Lower lobe of right lung (tissue), 2 donors: ENCODE measurements at regions not wholly inside any gene's neighbourhood (a gene's known extent, or its start where the extent isn't known, plus 50 kb on each side); places are given as distances from the start of the nearest gene placed in this dataset.
A peak's percentile ranks its signal among the peaks of the same experiment; 100 is the strongest.
"Not testable (repeated sequence)": the region's sequence is repeated elsewhere in the genome, so short reads cannot be mapped to it uniquely, and the experiment has no call there.

Experiments used
- ATAC-seq, 2 donors: fragments of 200-7000 bp; cut with Tn5 transposase; one replicate each; pipeline ENCODE4 v1.9.1; 2020 to 2022; ENCODE audit warnings: mild to moderate bottlenecking in 2 of 2, moderate library complexity in 2 of 2
- DNase-seq: peaks from one replicate; pipeline ENCODE4 v3.0.0-alpha.2; 2020
- H3K27ac ChIP-seq: fragments of 200-600 bp; one replicate; pipeline ENCODE4 v1.8.0; 2022
- H3K27me3 ChIP-seq: fragments of 200-600 bp; one replicate; pipeline ENCODE4 v1.8.0; 2022; ENCODE audit warnings: low read depth
- H3K36me3 ChIP-seq: fragments of 200-600 bp; one replicate; pipeline ENCODE4 v1.8.0; 2022; ENCODE audit warnings: mild to moderate bottlenecking
- H3K4me1 ChIP-seq: fragments of 200-600 bp; one replicate; pipeline ENCODE4 v1.8.0; 2022
- H3K4me3 ChIP-seq: fragments of 200-600 bp; one replicate; pipeline ENCODE4 v1.8.0; 2022; ENCODE audit warnings: mild to moderate bottlenecking
- H3K9me3 ChIP-seq: fragments of 200-600 bp; one replicate; pipeline ENCODE4 v1.8.0; 2022
- CTCF ChIP-seq: fragments of 200-600 bp; IDR thresholded peaks from one replicate; pipeline ENCODE4 v1.8.0; 2022; ENCODE audit warnings: antibody characterized with exemption, mild to moderate bottlenecking
- intact Hi-C: fragments of 100-400 bp; cut with DNase I; formaldehyde crosslinking; loops from one replicate; pipeline ENCODE4 v1.11.0; 2022
- donor health status: DM: no; HTN: yes; CAD: no; lungs with severe emphysema.

- intact Hi-C loops, result no loop called here
- ATAC-seq (peak in 1 of 2 donors; percentile 40), DNase-seq (no peak)
- Histone ChIP-seq H3K27ac (no peak overlapping the region), H3K27me3 (no peaks in the 10 kb centered on the region), H3K4me1 (peaks cover 15% of the 10 kb centered on the region), H3K36me3 (no peaks in the 10 kb centered on the region), H3K4me3 (no peak overlapping the region), H3K9me3 (no peaks in the 10 kb centered on the region)
- no peak for TF ChIP-seq CTCF
Measured at GRCh38 chr5:172534229-172535107, 80.1 kb upstream of the SH3PXD2B start.

GRCh38 chr5:172533399-172534228, 79.3 kb upstream of the SH3PXD2B start:
- DNase-seq (no peak), ATAC-seq (peak; percentile 8 to 37)
- Histone ChIP-seq H3K4me1 (peaks cover 15% of the 10 kb centered on the region), H3K27me3 (no peaks in the 10 kb centered on the region), H3K9me3 (no peaks in the 10 kb centered on the region), H3K4me3 (no peak overlapping the region), H3K36me3 (no peaks in the 10 kb centered on the region), H3K27ac (peak overlapping the region; percentile 25)
- intact Hi-C loops, result no loop called here
- TF ChIP-seq CTCF, result no peak

GRCh38 chr5:172533058-172533398, 78.7 kb upstream of the SH3PXD2B start:
- DNase-seq, result no peak
- Histone ChIP-seq H3K36me3 (no peaks in the 10 kb centered on the region), H3K27ac (no peak overlapping the region), H3K9me3 (no peaks in the 10 kb centered on the region), H3K4me3 (no peak overlapping the region), H3K4me1 (peaks cover 15% of the 10 kb centered on the region), H3K27me3 (no peaks in the 10 kb centered on the region)
- no peak for ATAC-seq
- intact Hi-C loops, result no loop called here
- TF ChIP-seq CTCF, result no peak

GRCh38 chr5:172532439-172532838, 78.1 kb upstream of the SH3PXD2B start:
- ATAC-seq, H3K27ac ChIP-seq, H3K36me3 ChIP-seq, H3K9me3 ChIP-seq, H3K4me3 ChIP-seq, H3K27me3 ChIP-seq, DNase-seq, intact Hi-C loops: not testable (repeated sequence)
- H3K4me1 ChIP-seq, result peaks cover 15% of the 10 kb centered on the region

- Histone ChIP-seq H3K9me3 (no peaks in the 10 kb centered on the region), H3K27ac (no peak overlapping the region), H3K36me3 (no peaks in the 10 kb centered on the region), H3K4me1 (peaks cover 15% of the 10 kb centered on the region), H3K27me3 (no peaks in the 10 kb centered on the region), H3K4me3 (no peak overlapping the region)
- TF ChIP-seq CTCF, result no peak
- DNase-seq (no peak), ATAC-seq (no peak)
- intact Hi-C loops, result no loop called here
Measured at GRCh38 chr5:172531704-172532026, 77.3 kb upstream of the SH3PXD2B start.
